Right lobe of liver (tissue), 4 donors: ENCODE measurements at regions not wholly inside any gene's neighbourhood (a gene's known extent, or its start where the extent isn't known, plus 50 kb on each side); places are given as distances from the start of the nearest gene placed in this dataset.

Experiments
- POLR2A ChIP-seq: fragments of 450-650 bp; IDR thresholded peaks from one replicate; pipeline ENCODE4 v1.6.1; 2017; ENCODE audit warnings: antibody characterized with exemption, mild to moderate bottlenecking
- TF ChIP-seq, protein P1 (sequence below), 4 donors: fragments of 200-600 bp in 3 of 4; fragments of 450-650 bp in 1 of 4; IDR thresholded peaks; one replicate each; pipeline versions ENCODE4 v1.5.1 to v1.8.0; 2016 to 2022; ENCODE audit warnings: antibody characterized with exemption in 4 of 4, mild to moderate bottlenecking in 2 of 4
- donor health status: DM: no; HTN: no; CAD: no.
- donor health status: DM: no; HTN: no; CAD: no.
- donor health status: DM: no; HTN: yes; CAD: no.

DNA sequence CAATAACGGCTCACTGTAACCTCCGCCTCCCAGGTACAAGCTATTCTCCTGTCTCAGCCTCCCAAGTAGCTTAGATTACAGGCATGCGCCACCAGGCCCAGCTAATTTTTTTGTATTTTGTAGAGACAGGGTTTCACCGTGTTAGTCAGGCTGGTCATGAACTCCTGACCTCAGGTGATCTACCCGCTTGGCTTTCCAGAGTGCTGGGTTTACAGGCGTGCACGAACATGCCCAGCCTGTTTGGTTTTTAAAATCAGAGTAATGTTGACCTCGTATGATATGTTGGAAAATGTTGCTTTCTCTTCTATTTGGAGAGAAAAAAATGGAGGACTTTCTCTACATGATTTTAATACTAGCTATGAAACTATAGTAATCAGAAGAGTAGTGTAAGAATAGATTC is 386.2 kb downstream of the PTH2R start:
- TF ChIP-seq, protein P1, sequence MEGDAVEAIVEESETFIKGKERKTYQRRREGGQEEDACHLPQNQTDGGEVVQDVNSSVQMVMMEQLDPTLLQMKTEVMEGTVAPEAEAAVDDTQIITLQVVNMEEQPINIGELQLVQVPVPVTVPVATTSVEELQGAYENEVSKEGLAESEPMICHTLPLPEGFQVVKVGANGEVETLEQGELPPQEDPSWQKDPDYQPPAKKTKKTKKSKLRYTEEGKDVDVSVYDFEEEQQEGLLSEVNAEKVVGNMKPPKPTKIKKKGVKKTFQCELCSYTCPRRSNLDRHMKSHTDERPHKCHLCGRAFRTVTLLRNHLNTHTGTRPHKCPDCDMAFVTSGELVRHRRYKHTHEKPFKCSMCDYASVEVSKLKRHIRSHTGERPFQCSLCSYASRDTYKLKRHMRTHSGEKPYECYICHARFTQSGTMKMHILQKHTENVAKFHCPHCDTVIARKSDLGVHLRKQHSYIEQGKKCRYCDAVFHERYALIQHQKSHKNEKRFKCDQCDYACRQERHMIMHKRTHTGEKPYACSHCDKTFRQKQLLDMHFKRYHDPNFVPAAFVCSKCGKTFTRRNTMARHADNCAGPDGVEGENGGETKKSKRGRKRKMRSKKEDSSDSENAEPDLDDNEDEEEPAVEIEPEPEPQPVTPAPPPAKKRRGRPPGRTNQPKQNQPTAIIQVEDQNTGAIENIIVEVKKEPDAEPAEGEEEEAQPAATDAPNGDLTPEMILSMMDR (IDR thresholded peaks at IDR 0.05), result no peak
- TF ChIP-seq POLR2A, result no peak
